ENCODE measurements at regions not wholly inside any gene's neighbourhood (a gene's known extent, or its start where the extent isn't known, plus 50 kb on each side); places are given as distances from the start of the nearest gene placed in this dataset.

DNA sequence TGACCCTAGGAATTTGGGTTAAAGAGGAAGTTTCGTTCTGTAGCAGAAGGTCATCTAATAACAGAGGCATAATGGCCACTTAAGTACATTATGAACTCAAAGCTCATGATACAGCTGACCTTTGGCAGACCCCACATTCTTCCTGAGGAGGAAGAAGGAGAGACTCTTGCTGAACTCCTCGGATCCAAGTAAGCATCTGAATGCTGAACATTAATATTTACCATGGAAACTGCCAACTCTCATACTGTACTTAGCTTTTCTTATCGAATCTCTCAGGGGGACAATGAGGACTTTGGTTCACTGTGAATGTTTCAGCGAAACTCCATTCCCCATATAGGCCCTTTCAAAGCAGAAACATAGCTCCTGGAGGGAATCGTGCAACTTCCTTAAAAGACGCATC is 781.4 kb upstream of the GYPC start:
- Mint-ChIP-seq H3K4me1 (peaks cover 15% of the 10 kb centered on the region), H3K9me3 (peaks cover 6% of the 10 kb centered on the region), H3K27me3 (ENCODE audit: low read depth) (no peaks in the 10 kb centered on the region), H3K27ac (ENCODE audit: unreplicated experiment) (no peak overlapping the region), H3K4me3 (no peak overlapping the region), H3K36me3 (ENCODE audit: low read depth) (no peaks in the 10 kb centered on the region)
- no peak for DNase-seq (ENCODE audit: low read depth, low spot score)
- TF ChIP-seq, protein P1, sequence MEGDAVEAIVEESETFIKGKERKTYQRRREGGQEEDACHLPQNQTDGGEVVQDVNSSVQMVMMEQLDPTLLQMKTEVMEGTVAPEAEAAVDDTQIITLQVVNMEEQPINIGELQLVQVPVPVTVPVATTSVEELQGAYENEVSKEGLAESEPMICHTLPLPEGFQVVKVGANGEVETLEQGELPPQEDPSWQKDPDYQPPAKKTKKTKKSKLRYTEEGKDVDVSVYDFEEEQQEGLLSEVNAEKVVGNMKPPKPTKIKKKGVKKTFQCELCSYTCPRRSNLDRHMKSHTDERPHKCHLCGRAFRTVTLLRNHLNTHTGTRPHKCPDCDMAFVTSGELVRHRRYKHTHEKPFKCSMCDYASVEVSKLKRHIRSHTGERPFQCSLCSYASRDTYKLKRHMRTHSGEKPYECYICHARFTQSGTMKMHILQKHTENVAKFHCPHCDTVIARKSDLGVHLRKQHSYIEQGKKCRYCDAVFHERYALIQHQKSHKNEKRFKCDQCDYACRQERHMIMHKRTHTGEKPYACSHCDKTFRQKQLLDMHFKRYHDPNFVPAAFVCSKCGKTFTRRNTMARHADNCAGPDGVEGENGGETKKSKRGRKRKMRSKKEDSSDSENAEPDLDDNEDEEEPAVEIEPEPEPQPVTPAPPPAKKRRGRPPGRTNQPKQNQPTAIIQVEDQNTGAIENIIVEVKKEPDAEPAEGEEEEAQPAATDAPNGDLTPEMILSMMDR (conservative IDR thresholded peaks at IDR 0.05), result no peak

- DNase-seq (ENCODE audit: low read depth, low spot score), result no peak
- Mint-ChIP-seq H3K4me3 (no peak overlapping the region), H3K27me3 (ENCODE audit: low read depth) (no peaks in the 10 kb centered on the region), H3K4me1 (no peaks in the 10 kb centered on the region), H3K36me3 (ENCODE audit: low read depth) (peaks cover 6% of the 10 kb centered on the region), H3K27ac (ENCODE audit: unreplicated experiment) (no peak overlapping the region), H3K9me3 (peaks cover 23% of the 10 kb centered on the region)
- TF ChIP-seq, protein P1 (conservative IDR thresholded peaks at IDR 0.05), result no peak
Observed at GRCh38 chr2:125885340-125885739, 770.6 kb upstream of the GYPC start.

GRCh38 chr2:125886153-125886552 is 769.8 kb upstream of the GYPC start:
- Mint-ChIP-seq H3K4me3 (no peak overlapping the region), H3K36me3 (ENCODE audit: low read depth) (peaks cover 6% of the 10 kb centered on the region), H3K4me1 (no peaks in the 10 kb centered on the region), H3K27me3 (ENCODE audit: low read depth) (no peaks in the 10 kb centered on the region), H3K27ac (ENCODE audit: unreplicated experiment) (no peak overlapping the region), H3K9me3 (peaks cover 26% of the 10 kb centered on the region)
- TF ChIP-seq, protein P1 (conservative IDR thresholded peaks at IDR 0.05), result no peak
- no peak for DNase-seq (ENCODE audit: low read depth, low spot score)

- no peak for DNase-seq (ENCODE audit: low read depth, low spot score)
Observed at GRCh38 chr2:125901278-125901677, 754.7 kb upstream of the GYPC start.

GRCh38 chr2:125925891-125926546 is 729.9 kb upstream of the GYPC start:
- DNase-seq (ENCODE audit: low read depth, low spot score), result no peak
- Mint-ChIP-seq H3K4me3 (no peak overlapping the region), H3K27ac (ENCODE audit: unreplicated experiment) (no peak overlapping the region), H3K36me3 (ENCODE audit: low read depth) (peaks cover 2% of the 10 kb centered on the region), H3K4me1 (no peaks in the 10 kb centered on the region), H3K27me3 (ENCODE audit: low read depth) (no peaks in the 10 kb centered on the region), H3K9me3 (peaks cover 3% of the 10 kb centered on the region)
- TF ChIP-seq, protein P1 (conservative IDR thresholded peaks at IDR 0.05), result no peak

More at GRCh38 chr2:125901278-125901677, 754.7 kb upstream of the GYPC start:
- Mint-ChIP-seq H3K9me3 (peaks cover 22% of the 10 kb centered on the region), H3K4me1 (no peaks in the 10 kb centered on the region), H3K36me3 (ENCODE audit: low read depth) (peaks cover 15% of the 10 kb centered on the region), H3K27ac (ENCODE audit: unreplicated experiment) (no peak overlapping the region), H3K27me3 (ENCODE audit: low read depth) (no peaks in the 10 kb centered on the region), H3K4me3 (no peak overlapping the region)
- TF ChIP-seq, protein P1 (conservative IDR thresholded peaks at IDR 0.05), result no peak

All from neural crest cell (in vitro differentiated cells).